ENCODE measurements at regions not wholly inside any gene's neighbourhood (a gene's known extent, or its start where the extent isn't known, plus 50 kb on each side); places are given as distances from the start of the nearest gene placed in this dataset.

DNA sequence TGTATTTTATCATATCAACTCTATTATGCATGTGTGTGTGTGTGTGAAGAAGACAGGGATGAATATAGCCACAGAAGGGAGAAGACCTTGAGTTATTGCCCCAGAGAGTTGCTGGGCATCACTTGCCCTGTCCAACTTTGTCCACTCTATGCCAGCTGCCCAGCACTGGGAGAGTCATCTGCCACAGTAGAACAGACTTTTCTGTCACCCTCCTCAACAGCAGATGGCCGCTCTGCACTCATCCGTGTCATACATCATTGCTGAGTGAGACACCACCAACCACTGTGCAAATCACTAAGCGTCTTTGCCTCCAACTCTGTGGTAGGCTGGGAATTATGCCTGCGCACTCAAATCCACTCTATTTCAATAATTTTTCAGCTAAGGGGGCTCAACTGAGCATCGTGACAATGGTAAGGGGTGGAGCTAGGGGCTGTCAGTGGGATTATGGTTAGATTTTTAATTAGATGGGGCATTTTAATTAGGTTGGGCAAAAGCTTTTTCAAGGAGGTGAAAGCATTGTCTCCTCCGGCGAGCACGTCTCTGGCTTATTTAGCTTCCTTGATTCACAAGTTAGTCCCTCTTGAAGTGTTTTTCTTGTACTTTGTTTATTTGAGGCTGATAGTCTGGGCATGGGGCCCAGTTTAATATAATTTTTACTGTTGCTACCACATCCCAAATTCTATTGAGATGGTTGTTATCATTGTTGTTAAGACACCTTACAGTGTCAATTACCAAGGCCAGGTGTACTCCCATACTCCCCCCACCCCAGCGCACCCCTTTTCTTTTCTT, 100.1 kb upstream of the KLF3 start:
- 49% methylated on average over 9 of the region's 9 CpGs for whole genome bisulfite sequencing, 2 donors
- Histone ChIP-seq H3K4me1 (peaks cover 16 to 50% (median 36%) of the 10 kb centered on the region in 3 donors), H3K9me3 (no peaks in the 10 kb centered on the region), H3K27ac (peak overlapping the region in 2 of 4 donors; percentile 40 to 46), H3K27me3 (no peaks in the 10 kb centered on the region), H3K4me3 (no peak overlapping the region), H3K36me3 (no peaks in the 10 kb centered on the region)
- no peak for TF ChIP-seq POLR2A (IDR thresholded peaks at IDR 0.05)
- TF ChIP-seq, protein P1, sequence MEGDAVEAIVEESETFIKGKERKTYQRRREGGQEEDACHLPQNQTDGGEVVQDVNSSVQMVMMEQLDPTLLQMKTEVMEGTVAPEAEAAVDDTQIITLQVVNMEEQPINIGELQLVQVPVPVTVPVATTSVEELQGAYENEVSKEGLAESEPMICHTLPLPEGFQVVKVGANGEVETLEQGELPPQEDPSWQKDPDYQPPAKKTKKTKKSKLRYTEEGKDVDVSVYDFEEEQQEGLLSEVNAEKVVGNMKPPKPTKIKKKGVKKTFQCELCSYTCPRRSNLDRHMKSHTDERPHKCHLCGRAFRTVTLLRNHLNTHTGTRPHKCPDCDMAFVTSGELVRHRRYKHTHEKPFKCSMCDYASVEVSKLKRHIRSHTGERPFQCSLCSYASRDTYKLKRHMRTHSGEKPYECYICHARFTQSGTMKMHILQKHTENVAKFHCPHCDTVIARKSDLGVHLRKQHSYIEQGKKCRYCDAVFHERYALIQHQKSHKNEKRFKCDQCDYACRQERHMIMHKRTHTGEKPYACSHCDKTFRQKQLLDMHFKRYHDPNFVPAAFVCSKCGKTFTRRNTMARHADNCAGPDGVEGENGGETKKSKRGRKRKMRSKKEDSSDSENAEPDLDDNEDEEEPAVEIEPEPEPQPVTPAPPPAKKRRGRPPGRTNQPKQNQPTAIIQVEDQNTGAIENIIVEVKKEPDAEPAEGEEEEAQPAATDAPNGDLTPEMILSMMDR (IDR thresholded peaks at IDR 0.05) = no peak
- intact Hi-C loops (cut with DNase I) = no loop called here
- no peak for DNase-seq

DNA sequence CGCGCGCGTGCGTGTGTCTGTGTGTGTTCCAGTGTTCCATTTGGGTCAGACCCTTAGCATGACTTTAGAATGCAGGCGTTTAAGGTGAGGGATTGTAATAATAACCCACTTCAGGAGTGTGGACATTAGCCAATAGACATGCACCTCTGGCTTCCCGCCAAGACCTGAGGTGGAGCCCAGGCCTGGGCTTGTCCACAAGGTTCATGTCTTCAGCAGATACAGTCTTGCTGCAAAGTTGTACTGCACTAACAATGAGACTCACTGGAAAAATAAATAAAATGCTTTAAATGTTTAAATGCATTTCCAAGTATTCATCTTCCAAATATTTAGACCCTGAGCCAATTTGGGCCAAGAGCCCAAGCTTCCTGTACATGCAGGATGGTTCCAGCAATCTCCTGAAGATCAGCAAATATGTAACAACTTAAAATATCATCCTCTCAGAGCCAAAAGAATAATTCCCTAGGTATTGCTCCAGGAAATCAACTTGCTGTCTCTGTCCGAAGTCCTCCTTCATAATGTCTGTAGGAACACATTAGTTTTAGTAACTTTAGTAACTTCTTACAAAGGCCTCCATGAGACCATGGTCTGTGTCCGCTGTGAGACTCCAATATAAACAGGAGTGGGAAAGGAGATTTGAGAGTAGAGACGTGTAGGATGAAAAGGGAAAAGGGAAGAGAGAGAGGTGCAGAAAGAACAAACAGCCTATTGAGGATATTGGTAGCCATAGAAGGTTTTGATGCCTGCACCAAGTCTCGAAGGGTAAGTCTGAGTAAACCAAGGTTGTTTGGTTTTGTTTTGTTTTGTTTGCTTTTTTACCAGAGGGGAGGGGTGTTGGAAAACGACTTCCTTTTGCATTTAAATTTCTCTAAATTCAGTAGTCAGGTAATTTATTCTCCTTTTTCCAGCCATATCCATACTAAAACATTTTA, 98.5 kb upstream of the KLF3 start:
- 32 to 37% methylated on average over 12 of the region's 12 CpGs for WGBS, 2 donors
- H3K27me3 ChIP-seq = no peaks in the 10 kb centered on the region
- TF ChIP-seq, protein P1 (IDR thresholded peaks at IDR 0.05) = no peak
- TF ChIP-seq POLR2A (IDR thresholded peaks at IDR 0.05) = no peak
- H3K36me3 ChIP-seq = no peaks in the 10 kb centered on the region
- H3K9me3 ChIP-seq = no peaks in the 10 kb centered on the region
- intact Hi-C loops (cut with DNase I) = no loop called here
- DNase-seq = no peak
- no peak overlapping the region for H3K4me3 ChIP-seq
- peak overlapping the region; percentile 30 to 62 (median 34) for H3K27ac ChIP-seq
- H3K4me1 ChIP-seq = peaks cover 16 to 50% (median 36%) of the 10 kb centered on the region in 3 donors

DNA sequence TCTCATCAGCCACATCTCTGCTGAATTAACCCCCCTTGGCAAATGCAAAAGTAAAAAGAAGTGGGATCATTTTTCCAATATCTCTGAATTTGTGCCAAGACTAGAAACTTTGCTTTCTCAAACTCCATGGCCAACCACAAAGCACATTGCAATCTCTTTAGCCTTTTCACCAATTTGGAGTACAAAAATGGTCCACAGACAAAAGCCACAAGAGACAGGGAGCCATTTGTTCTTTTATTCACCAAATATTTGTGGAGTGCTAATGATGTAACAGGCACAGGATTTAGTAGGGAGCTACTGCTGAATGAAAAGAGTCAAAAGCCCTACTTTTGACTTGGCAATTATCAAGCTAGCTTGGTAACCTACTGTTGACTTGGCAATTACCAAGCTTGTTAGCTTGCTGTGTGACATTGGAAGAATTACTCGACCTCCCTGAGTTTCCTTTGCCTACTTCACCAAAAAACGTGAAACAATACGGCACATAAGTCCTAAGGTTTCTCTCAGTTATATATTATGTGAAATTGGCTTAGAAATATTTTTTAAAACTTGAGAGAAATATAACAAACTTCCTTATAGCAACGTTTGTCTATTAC, 97.1 kb upstream of the KLF3 start:
- no peak for DNase-seq
- H3K9me3 ChIP-seq = no peaks in the 10 kb centered on the region
- intact Hi-C loops (cut with DNase I) = no loop called here
- peaks cover 16 to 50% (median 34%) of the 10 kb centered on the region in 3 donors for H3K4me1 ChIP-seq
- no peak overlapping the region for H3K27ac ChIP-seq
- TF ChIP-seq POLR2A (IDR thresholded peaks at IDR 0.05) = no peak
- TF ChIP-seq, protein P1 (IDR thresholded peaks at IDR 0.05) = no peak
- H3K4me3 ChIP-seq = no peak overlapping the region
- no peaks in the 10 kb centered on the region for H3K27me3 ChIP-seq
- WGBS, 2 donors = 89 to 90% methylated on average over 4 of the region's 4 CpGs
- no peaks in the 10 kb centered on the region for H3K36me3 ChIP-seq

DNA sequence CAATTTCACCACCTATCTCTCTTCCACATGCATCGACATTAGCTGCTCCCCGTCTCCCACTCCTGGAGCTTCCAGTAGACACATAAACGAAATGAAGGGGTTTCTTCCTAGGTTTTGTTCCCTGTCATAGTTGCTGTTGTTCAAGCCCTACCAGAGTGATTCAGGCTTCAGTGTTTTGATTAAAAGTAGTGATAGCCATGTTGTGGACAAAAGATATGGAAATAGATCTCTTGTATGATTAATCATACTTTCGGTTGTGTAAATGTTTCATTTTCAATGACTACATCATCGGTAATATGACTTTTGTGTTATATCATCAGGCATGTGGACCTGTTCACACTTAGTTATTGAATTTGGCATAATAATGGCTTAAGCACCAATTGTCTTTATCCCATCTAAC, 96.5 kb upstream of the KLF3 start:
- Histone ChIP-seq H3K36me3 (no peaks in the 10 kb centered on the region), H3K27ac (no peak overlapping the region)
- 67 to 71% methylated on average over 5 of the region's 5 CpGs for WGBS, 2 donors

More for the DNA sequence above, 96.5 kb upstream of the KLF3 start:
- TF ChIP-seq, protein P1 (IDR thresholded peaks at IDR 0.05) = no peak
- TF ChIP-seq POLR2A (IDR thresholded peaks at IDR 0.05) = no peak
- DNase-seq = no peak
- Histone ChIP-seq H3K9me3 (no peaks in the 10 kb centered on the region), H3K4me1 (peaks cover 16 to 44% (median 29%) of the 10 kb centered on the region in 3 donors), H3K4me3 (no peak overlapping the region), H3K27me3 (no peaks in the 10 kb centered on the region)
- intact Hi-C loops (cut with DNase I) = no loop called here
